ENCODE measurements at regions not wholly inside any gene's neighbourhood (a gene's known extent, or its start where the extent isn't known, plus 50 kb on each side); places are given as distances from the start of the nearest gene placed in this dataset.
"Not testable (repeated sequence)": the region's sequence is repeated elsewhere in the genome, so short reads cannot be mapped to it uniquely, and the experiment has no call there.

GRCh38 chr3:150336363-150336762 is 71.7 kb upstream of the TSC22D2 start:
- TF ChIP-seq EZH2 (IDR thresholded peaks at IDR 0.05); RAD21 (IDR thresholded peaks at IDR 0.05; ENCODE audit: low read depth); CTCF (IDR thresholded peaks at IDR 0.05 in 2 of 3, conservative IDR thresholded peaks at IDR 0.05 in 1 of 3; ENCODE audit: borderline replicate concordance in 1 of 3, insufficient read depth in 1 of 3, low read depth in 2 of 3, low read length in 2 of 3); ZFX (IDR thresholded peaks at IDR 0.05); POLR2A (IDR thresholded peaks at IDR 0.05; ENCODE audit: borderline replicate concordance, extremely low read depth, insufficient read depth, insufficient read length); EGR1 (IDR thresholded peaks at IDR 0.05; ENCODE audit: low read depth): not testable (repeated sequence)

Data from HCT116 (cell line).